Astrocyte of the cerebellum (primary cell): ENCODE measurements at regions not wholly inside any gene's neighbourhood (a gene's known extent, or its start where the extent isn't known, plus 50 kb on each side); places are given as distances from the start of the nearest gene placed in this dataset.
A peak's percentile ranks its signal among the peaks of the same experiment; 100 is the strongest.

Source experiments
- DNase-seq: peaks from one replicate; pipeline ENCODE4 v3.0.0-alpha.2; 2011; ENCODE audit warnings: low read depth
- H3K4me3 ChIP-seq: 2 replicates; pipeline ENCODE4 v1.5.1; 2011; ENCODE audit warnings: mild to moderate bottlenecking, low read depth, low read length, moderate library complexity
- in situ Hi-C: cut with HindIII; loops from 2 replicates; pipeline ENCODE4 v1.10.0; 2017; ENCODE audit warnings: low sequenced_read_pairs
- TF ChIP-seq, protein P1 (sequence below): IDR thresholded peaks from 2 replicates; pipeline ENCODE4 v1.5.1; 2012; ENCODE audit warnings: low read length, low read depth, moderate library complexity, mild to moderate bottlenecking; ENCODE audit errors: missing control alignments

DNA sequence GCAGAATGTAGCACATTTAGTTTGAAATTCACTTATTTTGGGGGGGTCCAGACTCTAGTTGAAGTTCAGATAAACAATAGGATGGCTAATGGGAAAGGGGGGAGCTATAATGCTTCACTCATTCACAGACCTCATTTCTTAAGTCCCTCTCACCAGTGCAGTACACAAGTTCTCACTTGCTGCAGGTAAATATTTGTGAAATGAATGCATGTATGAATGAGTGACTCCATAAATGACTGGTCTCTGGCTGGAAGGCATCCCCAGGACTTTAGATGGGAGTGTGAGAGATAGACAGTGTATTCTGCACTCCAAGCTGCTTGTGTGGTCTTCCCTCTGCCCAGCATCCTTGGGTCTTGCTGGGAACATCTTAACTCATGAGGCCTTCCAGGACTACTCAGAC lies 169.2 kb downstream of the ZIC5 start:
- TF ChIP-seq, protein P1, sequence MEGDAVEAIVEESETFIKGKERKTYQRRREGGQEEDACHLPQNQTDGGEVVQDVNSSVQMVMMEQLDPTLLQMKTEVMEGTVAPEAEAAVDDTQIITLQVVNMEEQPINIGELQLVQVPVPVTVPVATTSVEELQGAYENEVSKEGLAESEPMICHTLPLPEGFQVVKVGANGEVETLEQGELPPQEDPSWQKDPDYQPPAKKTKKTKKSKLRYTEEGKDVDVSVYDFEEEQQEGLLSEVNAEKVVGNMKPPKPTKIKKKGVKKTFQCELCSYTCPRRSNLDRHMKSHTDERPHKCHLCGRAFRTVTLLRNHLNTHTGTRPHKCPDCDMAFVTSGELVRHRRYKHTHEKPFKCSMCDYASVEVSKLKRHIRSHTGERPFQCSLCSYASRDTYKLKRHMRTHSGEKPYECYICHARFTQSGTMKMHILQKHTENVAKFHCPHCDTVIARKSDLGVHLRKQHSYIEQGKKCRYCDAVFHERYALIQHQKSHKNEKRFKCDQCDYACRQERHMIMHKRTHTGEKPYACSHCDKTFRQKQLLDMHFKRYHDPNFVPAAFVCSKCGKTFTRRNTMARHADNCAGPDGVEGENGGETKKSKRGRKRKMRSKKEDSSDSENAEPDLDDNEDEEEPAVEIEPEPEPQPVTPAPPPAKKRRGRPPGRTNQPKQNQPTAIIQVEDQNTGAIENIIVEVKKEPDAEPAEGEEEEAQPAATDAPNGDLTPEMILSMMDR: no peak
- DNase-seq: no peak
- in situ Hi-C loops: no loop called here
- no peak overlapping the region for H3K4me3 ChIP-seq

DNA sequence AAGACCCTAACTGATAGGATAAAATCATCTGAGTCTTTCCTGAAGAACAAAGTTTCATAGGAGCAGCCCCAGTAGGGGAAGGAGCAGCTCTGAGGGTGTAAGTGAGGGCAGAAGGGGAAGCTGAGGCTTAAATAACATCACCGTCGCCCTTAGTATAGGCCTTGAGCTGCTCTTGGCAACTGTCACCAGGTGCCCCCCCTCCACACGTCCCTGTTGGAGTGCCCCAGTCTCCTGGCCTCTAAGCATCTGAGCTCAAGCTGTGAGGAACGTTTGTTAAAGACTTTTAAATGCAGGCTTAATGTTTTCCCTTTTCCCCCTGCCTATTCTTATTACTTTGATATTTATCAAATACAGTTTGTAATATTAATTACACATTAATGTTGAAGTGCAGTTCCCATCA lies 170.6 kb downstream of the ZIC5 start:
- no peak overlapping the region for H3K4me3 ChIP-seq
- in situ Hi-C loops: no loop called here
- no peak for DNase-seq
- TF ChIP-seq, protein P1: no peak

DNA sequence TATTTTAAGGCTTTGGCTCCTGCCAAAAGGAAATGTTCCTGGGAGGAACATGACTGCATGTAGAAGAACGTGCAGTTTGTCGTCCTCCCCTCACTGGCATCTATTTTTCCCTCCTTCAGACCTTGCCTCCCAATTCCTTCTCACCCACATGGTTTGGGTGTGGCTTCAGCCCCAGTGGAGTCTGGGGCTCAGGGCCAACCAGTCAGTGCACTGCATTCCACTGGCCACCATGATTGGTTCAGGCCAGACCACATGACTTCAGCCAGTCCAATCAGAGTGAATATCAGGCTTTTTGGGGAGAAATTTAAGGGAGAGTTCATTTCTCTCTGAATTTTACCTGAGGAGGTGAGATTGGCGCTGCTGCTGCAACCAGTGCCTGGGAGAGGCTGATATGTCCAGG lies 171.6 kb downstream of the ZIC5 start:
- in situ Hi-C loops: no loop called here
- DNase-seq: no peak
- TF ChIP-seq, protein P1: no peak
- H3K4me3 ChIP-seq: no peak overlapping the region

DNA sequence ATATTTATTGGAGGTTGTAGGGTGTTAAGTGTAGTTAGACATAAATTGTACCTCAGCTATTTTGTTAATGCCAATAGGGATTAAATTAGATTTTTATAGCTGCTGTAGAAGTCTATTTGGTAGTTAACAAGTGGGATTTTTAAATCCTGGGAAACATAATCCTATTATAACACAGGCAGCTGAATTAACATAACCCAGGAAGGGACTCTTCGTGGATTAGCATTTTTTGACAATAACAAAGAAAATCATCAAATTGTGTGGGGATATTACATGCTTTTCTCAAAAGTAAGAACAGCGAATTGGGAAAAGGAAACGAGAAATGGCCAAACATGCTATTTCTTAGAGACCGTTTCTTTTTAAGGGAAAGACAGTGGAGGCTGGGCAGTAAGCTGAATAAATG lies 172.8 kb downstream of the ZIC5 start:
- H3K4me3 ChIP-seq: no peak overlapping the region
- in situ Hi-C loops: loop anchor here (5.0 kb wide), 1 partner anchor 41 kb away; no protein-coding TSS in a partner anchor
- TF ChIP-seq, protein P1: no peak
- DNase-seq: no peak

DNA sequence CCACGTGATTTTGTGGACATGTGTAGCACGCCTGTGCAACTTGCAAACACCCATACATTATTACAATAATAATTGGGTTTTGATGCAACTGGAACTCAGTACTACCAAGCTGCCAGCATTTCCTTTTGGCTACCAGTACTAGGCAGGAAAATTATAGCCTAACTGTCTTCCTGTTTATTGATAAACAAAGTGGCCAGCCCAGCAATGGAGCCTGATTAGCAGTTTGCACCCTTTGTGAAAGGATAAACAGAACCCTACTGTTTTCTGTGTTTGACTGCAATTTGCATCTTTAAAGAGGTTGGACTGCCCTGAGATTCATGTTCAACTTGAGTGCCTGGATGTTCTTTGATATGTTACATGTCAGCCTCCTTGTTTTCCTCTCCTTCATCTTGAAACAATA lies 173.9 kb downstream of the ZIC5 start:
- in situ Hi-C loops: loop anchor here (5.0 kb wide), 1 partner anchor 40 kb away; no protein-coding TSS in a partner anchor
- TF ChIP-seq, protein P1: no peak
- DNase-seq: no peak
- H3K4me3 ChIP-seq: no peak overlapping the region

DNA sequence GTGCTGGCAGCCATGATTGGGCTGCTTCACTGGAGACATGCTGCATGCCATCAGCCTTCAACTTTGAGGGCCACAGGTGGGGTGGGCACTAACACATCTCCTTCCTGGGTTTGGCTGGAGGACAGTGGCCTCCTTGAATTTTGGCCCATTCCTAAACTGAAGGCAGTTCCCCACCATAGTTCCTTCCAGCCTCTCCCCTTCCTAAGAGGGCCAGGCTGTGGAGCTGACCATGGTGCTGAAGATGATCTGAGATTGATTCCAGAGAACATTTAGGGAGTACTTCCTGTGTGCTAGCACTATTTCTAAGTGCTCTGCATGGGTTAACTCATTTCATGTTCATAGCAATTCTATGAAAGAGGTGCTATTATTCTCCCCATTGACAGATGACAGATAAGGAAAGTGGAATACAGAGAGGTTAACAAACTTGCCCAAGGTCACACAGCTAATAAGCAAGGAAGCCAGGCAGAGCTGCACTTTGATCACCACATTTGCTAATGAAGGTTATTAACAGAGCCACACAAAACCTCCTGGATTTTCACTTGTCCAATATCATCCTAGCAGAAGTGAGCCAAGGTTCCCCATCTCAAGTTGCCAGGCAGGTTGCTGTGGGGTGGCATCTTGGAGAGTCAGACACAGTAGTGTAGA lies 175.3 kb downstream of the ZIC5 start:
- peak; percentile 51 for DNase-seq
- TF ChIP-seq, protein P1: no peak
- no peak overlapping the region for H3K4me3 ChIP-seq
- in situ Hi-C loops: loop anchor here (5.0 kb wide), 1 partner anchor 39 kb away; no protein-coding TSS in a partner anchor
